SK-N-MC (cell line): ENCODE measurements at regions not wholly inside any gene's neighbourhood (a gene's known extent, or its start where the extent isn't known, plus 50 kb on each side); places are given as distances from the start of the nearest gene placed in this dataset.

Experiments
- EZH2 ChIP-seq: fragments of 200-600 bp; sonication (generic); IDR thresholded peaks from one replicate; pipeline ENCODE4 v1.6.1; 2017; ENCODE audit warnings: antibody characterized with exemption
- FOXP2 ChIP-seq: optimal IDR thresholded peaks from 2 replicates; pipeline ENCODE3; 2011; ENCODE audit warnings: mild to moderate bottlenecking, moderate library complexity; ENCODE audit not compliant: insufficient read depth; ENCODE audit errors: extremely low read length, control extremely low read depth
- POLR2AphosphoS5 ChIP-seq: IDR thresholded peaks from 2 replicates; pipeline ENCODE4 v1.6.1; 2012; ENCODE audit warnings: mild to moderate bottlenecking, low read depth, low read length, borderline replicate concordance

GRCh38 chr4:77505275-77505957, 100.2 kb upstream of the CXCL13 start:
- TF ChIP-seq POLR2AphosphoS5 (no peak), EZH2 (no peak), FOXP2 (no peak)
